ENCODE measurements at regions not wholly inside any gene's neighbourhood (a gene's known extent, or its start where the extent isn't known, plus 50 kb on each side); places are given as distances from the start of the nearest gene placed in this dataset.
"Not testable (repeated sequence)": the region's sequence is repeated elsewhere in the genome, so short reads cannot be mapped to it uniquely, and the experiment has no call there.

GRCh38 chr12:17030338-17030737 is 424.4 kb upstream of the LMO3 start:
- Mint-ChIP-seq H3K27me3 (ENCODE audit: low read depth) (no peaks in the 10 kb centered on the region), H3K36me3 (no peaks in the 10 kb centered on the region), H3K4me1 (no peaks in the 10 kb centered on the region), H3K4me3 (no peak overlapping the region), H3K27ac (no peak overlapping the region), H3K9me3 (no peaks in the 10 kb centered on the region)
- no peak for DNase-seq (ENCODE audit: low spot score in 2 of 2, unreplicated experiment in 2 of 2)
- no peak for TF ChIP-seq CTCF (IDR thresholded peaks at IDR 0.05; ENCODE audit: unreplicated experiment)

- H3K4me3 Mint-ChIP-seq: no peak overlapping the region
- H3K27ac Mint-ChIP-seq: no peak overlapping the region
- no peaks in the 10 kb centered on the region for H3K4me1 Mint-ChIP-seq
- H3K36me3 Mint-ChIP-seq: no peaks in the 10 kb centered on the region
- no peaks in the 10 kb centered on the region for H3K9me3 Mint-ChIP-seq
- no peak for TF ChIP-seq CTCF (IDR thresholded peaks at IDR 0.05; ENCODE audit: unreplicated experiment)
- H3K27me3 Mint-ChIP-seq (ENCODE audit: low read depth): no peaks in the 10 kb centered on the region
- no peak for DNase-seq (ENCODE audit: low spot score in 2 of 2, unreplicated experiment in 2 of 2)
Measured at GRCh38 chr12:17028348-17028747, 422.4 kb upstream of the LMO3 start.

GRCh38 chr12:17025424-17025823 is 419.5 kb upstream of the LMO3 start:
- not testable (repeated sequence) for H3K4me1 Mint-ChIP-seq; DNase-seq (ENCODE audit: low spot score in 2 of 2, unreplicated experiment in 2 of 2); H3K9me3 Mint-ChIP-seq; H3K36me3 Mint-ChIP-seq; H3K27ac Mint-ChIP-seq; H3K27me3 Mint-ChIP-seq (ENCODE audit: low read depth); H3K4me3 Mint-ChIP-seq

- H3K36me3 Mint-ChIP-seq: no peaks in the 10 kb centered on the region
- no peak overlapping the region for H3K4me3 Mint-ChIP-seq
- peaks cover 3% of the 10 kb centered on the region for H3K9me3 Mint-ChIP-seq
- TF ChIP-seq CTCF (IDR thresholded peaks at IDR 0.05; ENCODE audit: unreplicated experiment): no peak
- peaks cover 9% of the 10 kb centered on the region for H3K27me3 Mint-ChIP-seq (ENCODE audit: low read depth)
- H3K27ac Mint-ChIP-seq: no peak overlapping the region
- no peaks in the 10 kb centered on the region for H3K4me1 Mint-ChIP-seq
- no peak for DNase-seq (ENCODE audit: low spot score in 2 of 2, unreplicated experiment in 2 of 2)
Measured at GRCh38 chr12:17020765-17021164, 414.8 kb upstream of the LMO3 start.

- Mint-ChIP-seq H3K36me3 (no peaks in the 10 kb centered on the region), H3K4me3 (no peak overlapping the region), H3K4me1 (no peaks in the 10 kb centered on the region), H3K27ac (no peak overlapping the region), H3K9me3 (peaks cover 10% of the 10 kb centered on the region), H3K27me3 (ENCODE audit: low read depth) (peaks cover 9% of the 10 kb centered on the region)
- no peak for DNase-seq (ENCODE audit: low spot score in 2 of 2, unreplicated experiment in 2 of 2)
- TF ChIP-seq CTCF (IDR thresholded peaks at IDR 0.05; ENCODE audit: unreplicated experiment): no peak
Measured at GRCh38 chr12:17017402-17017801, 411.4 kb upstream of the LMO3 start.

- H3K4me1 Mint-ChIP-seq: no peaks in the 10 kb centered on the region
Measured at GRCh38 chr12:17016116-17016864, 410.3 kb upstream of the LMO3 start.

More at GRCh38 chr12:17016116-17016864, 410.3 kb upstream of the LMO3 start:
- peaks cover 10% of the 10 kb centered on the region for H3K9me3 Mint-ChIP-seq
- DNase-seq (ENCODE audit: low spot score in 2 of 2, unreplicated experiment in 2 of 2): no peak
- no peak overlapping the region for H3K27ac Mint-ChIP-seq
- TF ChIP-seq CTCF (IDR thresholded peaks at IDR 0.05; ENCODE audit: unreplicated experiment): no peak
- no peaks in the 10 kb centered on the region for H3K36me3 Mint-ChIP-seq
- peaks cover 9% of the 10 kb centered on the region for H3K27me3 Mint-ChIP-seq (ENCODE audit: low read depth)
- H3K4me3 Mint-ChIP-seq: no peak overlapping the region

All from mesothelial cell of epicardium (in vitro differentiated cells).